GM12875 (cell line): ENCODE measurements at regions not wholly inside any gene's neighbourhood (a gene's known extent, or its start where the extent isn't known, plus 50 kb on each side); places are given as distances from the start of the nearest gene placed in this dataset.

Source experiments
- H3K4me3 ChIP-seq: one replicate; pipeline ENCODE4 v1.5.1; 2011; ENCODE audit warnings: low read depth, low read length, control low read depth
- CTCF ChIP-seq: IDR thresholded peaks from 2 replicates; pipeline ENCODE4 v1.5.1; 2011; ENCODE audit warnings: low read depth, mild to moderate bottlenecking, control low read depth, inconsistent platforms, low read length, moderate library complexity, borderline replicate concordance; ENCODE audit not compliant: insufficient read depth

- H3K4me3 ChIP-seq = no peak overlapping the region
- no peak for TF ChIP-seq CTCF
Measured at GRCh38 chr2:81583311-81584108, 1279.0 kb upstream of the LRRTM1 start.

GRCh38 chr2:81576713-81577112 lies 1272.2 kb upstream of the LRRTM1 start:
- no peak for TF ChIP-seq CTCF
- no peak overlapping the region for H3K4me3 ChIP-seq

- TF ChIP-seq CTCF = no peak
Measured at GRCh38 chr2:81551040-81551634, 1246.6 kb upstream of the LRRTM1 start.

GRCh38 chr2:81550277-81550676 lies 1245.7 kb upstream of the LRRTM1 start:
- TF ChIP-seq CTCF = no peak

More at GRCh38 chr2:81551040-81551634, 1246.6 kb upstream of the LRRTM1 start:
- no peak overlapping the region for H3K4me3 ChIP-seq

GRCh38 chr2:81549646-81550045 lies 1245.1 kb upstream of the LRRTM1 start:
- TF ChIP-seq CTCF = no peak
- H3K4me3 ChIP-seq = no peak overlapping the region

More at GRCh38 chr2:81550277-81550676, 1245.7 kb upstream of the LRRTM1 start:
- H3K4me3 ChIP-seq = no peak overlapping the region

- no peak for TF ChIP-seq CTCF
- H3K4me3 ChIP-seq = no peak overlapping the region
Measured at GRCh38 chr2:81545626-81546025, 1241.1 kb upstream of the LRRTM1 start.

- no peak for TF ChIP-seq CTCF
- no peak overlapping the region for H3K4me3 ChIP-seq
Measured at GRCh38 chr2:81542119-81542518, 1237.6 kb upstream of the LRRTM1 start.
